ENCODE measurements at regions not wholly inside any gene's neighbourhood (a gene's known extent, or its start where the extent isn't known, plus 50 kb on each side); places are given as distances from the start of the nearest gene placed in this dataset.

DNA sequence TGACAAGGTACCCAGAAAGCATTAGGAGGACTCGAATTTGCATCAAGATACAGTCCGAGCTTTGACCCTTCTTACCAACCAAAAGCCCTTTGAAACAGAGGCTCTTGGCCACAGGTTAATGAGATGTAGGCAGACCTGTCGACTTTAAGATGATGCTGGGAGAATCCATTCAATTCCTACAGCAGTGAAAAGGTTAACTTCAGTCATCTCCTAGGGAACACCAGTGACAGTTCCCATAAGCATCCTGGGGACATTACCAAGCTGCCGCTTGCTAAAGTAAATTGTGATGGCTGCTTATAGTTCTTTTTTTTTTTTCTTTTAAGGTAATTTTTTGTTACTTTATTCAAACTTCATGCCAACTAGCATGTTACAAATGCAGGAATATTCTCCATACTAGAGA is 379.3 kb downstream of the SOX11 start:
- DNase-seq = no peak

DNA sequence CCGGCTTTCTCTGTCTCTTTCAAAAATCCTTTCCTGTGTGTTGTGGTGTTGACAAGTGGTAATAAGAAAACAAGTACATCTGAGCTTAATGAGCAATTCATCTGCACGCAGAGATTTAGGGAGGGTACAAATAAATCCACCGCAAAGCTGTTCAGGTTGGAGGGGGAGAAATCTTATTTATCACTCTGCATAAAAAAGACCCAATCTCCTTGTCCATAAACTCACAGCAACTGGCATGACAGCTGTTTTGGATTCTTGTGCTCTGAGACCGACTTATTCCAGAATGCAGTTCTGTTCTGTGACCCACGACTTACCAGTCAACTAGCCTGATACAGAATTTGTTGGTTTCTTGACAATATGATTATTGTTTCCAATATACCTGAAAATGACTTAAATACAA is 380.1 kb downstream of the SOX11 start:
- DNase-seq = no peak

DNA sequence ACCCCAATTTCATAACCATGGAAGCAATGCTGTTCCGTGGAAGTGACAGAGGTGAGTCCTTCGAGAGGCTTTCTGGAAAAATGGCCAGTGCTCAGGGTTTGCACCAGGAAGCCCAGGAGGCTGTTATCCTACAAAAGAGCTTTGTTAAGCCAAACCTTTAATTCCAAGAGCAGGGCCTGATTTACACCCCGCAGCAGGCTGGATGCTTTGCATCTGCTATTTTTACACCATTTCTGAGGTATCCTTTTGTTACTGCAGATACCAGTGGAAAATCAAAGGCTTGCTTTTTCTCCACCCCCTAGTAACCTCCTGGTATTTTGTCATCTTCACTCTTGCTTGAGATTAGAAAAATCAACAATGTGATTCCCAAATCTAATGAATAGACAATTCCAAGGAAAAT is 380.6 kb downstream of the SOX11 start:
- DNase-seq = peak; percentile 53

DNA sequence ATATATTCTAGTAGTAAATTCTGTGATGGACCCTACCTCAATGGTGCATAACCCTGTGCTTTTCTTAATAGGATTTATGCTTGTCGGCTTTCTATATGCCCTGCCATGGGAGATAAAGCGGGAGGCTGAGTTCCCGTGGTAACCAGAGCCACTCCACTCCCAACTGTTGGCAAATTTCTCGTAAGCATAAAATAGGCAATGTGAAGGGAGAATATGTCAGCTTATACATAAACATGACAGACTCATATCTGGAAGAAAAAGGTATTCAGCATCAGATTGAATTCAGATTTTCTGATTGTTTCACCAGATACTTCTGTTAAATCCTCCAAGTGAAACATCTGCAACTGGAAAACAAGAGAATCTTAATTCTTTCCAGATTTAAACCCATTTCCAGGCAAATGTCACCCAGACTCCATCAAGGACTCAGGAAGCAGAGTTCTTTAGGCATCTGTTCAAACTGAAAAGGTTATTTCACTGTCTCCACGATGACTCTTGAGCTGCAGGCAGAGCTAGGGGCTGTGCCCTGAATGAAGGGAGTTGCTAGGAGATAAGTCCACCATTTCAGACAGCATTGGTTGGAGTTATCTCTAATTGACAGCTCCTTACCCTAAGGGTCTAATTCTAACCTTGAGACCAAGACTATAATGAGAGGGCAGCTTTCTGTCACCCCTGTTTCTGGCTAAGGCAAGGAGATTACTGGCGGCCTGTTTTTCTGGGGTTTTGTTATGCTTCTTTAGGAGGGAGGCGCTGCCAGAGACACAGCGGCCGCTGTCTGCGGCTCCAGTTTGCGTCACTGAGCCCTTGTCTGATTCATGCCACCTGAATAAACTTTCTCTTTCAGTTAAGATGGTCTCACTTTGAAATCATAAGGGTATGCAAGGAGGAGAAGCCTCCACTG is 381.3 kb downstream of the SOX11 start:
- DNase-seq = no peak

DNA sequence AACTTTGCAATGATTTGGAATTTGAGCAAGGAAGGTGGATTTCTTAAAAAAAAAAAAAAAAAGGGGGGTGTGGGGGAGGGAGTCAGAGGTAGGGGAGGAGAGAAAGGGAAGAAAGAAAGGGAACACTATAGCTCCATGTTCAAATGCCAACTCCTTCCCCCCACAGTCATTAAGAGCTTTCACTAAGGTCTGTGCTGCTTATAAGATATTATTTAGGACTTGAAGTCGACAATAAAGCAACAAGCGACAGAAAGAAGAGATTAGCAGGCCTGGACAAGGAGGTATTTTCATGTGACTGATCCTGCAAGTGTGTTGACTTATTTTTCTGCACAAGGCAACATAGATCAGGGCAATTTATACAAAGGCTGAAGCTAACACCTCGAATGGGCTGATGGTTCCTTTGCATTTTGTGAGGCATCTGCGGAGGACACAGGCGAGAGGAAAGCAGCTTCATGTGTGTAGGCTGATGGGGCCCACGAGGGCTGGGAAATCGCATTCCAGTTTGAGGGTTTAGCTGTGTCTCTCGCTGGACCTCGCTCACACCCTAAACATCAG is 382.0 kb downstream of the SOX11 start:
- DNase-seq = no peak

DNA sequence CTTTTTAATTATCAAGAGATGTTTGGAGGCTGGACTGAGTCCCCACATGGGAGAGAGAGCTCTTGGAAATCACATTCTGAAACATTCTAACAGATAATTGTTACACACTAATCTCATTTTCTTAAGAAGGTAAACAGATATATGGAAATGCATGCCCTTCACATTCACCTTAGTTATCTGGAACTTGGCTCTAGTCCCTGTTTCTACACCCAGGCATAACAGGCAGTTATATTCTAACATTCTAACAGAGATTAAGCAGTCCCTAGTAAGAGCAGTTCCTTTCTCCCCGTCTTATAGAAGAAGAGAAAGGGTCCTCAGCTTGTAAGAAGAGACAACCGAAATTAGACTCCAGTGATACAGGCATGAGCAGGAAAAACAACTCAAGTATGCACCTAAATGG is 385.4 kb downstream of the SOX11 start:
- peak; percentile 55 for DNase-seq

GRCh38 chr2:6078414-6078813 is 386.2 kb downstream of the SOX11 start:
- no peak for DNase-seq

- DNase-seq = no peak
Measured at GRCh38 chr2:6079405-6079804, 387.2 kb downstream of the SOX11 start.

DNA sequence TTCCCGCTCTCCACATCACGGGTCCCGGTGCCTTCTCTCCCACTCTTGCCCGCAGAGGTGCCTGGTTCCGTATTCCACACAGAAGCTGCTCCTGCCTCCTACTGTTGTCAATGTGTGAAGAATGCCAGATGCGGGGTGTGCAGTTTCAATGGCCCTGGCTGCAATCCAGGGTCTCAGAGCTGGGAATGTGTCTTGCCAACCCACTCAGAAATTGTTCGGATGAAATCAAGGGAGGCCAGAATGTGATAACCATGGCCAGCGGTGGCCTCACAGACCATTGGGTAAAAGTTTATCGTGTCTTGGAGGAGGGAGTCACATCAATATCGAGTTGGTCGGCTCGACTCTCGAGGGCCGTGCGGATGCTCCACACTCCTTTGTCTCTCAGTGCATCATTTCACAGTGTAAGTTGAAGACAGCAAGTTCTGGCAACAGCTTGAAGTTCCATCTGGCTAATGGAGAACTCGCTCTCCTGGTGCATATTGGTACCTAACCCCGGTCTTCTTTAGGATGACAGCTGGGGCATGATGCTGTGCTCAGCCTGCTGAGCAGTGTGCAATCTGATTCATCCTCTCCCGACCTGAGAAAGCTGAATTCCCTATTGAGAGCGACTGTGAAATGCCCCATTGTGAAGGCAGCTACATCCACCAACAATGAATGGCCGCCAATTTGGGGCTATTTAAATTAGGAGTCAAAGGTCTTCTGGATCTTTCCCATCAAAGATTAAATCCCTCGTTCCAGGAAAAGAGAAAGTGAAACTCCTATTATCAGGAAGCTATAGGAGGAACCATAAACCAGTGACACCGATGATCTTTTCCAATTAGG is 389.0 kb downstream of the SOX11 start:
- no peak for DNase-seq

DNA sequence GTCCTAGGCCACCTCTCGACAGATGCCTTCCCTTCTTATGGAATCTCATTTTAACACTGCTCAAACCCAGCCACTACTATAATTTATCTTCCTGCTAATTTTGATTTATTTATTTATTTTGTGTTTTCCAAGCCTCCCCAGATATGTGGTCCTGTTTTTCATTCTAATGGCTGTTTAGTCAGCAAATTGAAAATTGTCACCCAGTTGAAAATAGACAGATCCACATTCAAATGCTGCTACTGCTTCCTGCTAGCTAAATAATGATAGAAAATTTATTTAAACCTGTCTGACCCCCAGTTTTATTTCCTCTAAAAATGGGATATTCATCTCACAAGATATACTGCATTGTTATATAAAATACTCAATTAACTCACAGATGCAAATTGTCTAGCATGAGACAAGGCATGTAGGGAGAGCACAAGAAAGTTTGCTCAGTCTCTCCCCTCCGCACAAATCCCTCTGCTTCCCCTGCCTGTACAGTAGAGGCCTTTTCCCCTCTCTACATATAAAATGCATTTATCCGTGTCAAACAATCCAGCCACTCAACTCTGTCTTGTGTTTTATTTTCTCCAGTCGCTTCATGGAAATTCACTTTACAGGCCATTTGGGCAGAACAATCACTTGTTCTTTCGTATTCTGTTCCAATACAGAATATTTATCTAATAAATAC is 389.9 kb downstream of the SOX11 start:
- DNase-seq = no peak

GRCh38 chr2:6082625-6083018 is 390.4 kb downstream of the SOX11 start:
- no peak for DNase-seq

- no peak for DNase-seq
Measured at GRCh38 chr2:6083136-6083535, 391.0 kb downstream of the SOX11 start.

DNA sequence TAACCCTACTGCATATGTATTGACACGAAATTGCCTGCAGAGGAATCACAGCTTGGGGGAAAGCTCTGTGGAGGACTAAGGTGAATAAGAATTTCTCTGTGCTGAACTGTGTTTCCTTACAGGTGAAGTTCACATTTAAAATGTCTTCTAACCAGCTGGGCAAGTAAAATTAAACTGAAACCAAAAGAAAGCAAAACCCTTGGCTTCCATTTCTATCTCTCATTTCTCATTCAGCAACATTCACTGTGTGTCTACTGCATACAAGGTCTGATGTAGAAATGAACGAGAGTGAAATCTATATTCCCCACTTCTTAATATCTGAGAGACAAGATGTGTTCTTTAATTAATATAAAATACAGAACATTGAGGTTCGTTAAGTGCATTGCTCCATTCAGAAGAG is 397.3 kb downstream of the SOX11 start:
- DNase-seq = no peak

GRCh38 chr2:6103372-6103771 is 411.2 kb downstream of the SOX11 start:
- no peak for DNase-seq

GRCh38 chr2:6103949-6104348 is 411.8 kb downstream of the SOX11 start:
- DNase-seq = no peak

DNA sequence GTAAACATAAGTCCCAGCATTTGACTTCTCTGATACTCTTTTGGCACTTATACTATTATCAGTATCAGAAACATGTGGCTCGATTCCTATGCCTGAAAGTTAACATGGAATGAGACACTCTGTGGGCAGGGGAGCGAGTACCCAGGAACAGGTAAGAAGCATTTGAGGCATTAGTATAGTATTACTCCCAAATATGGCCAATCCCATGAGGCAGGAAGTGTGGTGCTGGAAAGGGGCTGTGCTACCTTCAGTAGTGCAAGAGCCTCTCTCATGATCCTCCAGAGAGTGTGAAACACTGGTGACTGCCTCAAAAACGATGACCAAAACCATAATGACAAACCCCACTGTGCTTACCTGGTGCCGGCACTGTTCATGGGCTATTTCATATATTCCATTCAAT is 415.1 kb downstream of the SOX11 start:
- DNase-seq = no peak

DNA sequence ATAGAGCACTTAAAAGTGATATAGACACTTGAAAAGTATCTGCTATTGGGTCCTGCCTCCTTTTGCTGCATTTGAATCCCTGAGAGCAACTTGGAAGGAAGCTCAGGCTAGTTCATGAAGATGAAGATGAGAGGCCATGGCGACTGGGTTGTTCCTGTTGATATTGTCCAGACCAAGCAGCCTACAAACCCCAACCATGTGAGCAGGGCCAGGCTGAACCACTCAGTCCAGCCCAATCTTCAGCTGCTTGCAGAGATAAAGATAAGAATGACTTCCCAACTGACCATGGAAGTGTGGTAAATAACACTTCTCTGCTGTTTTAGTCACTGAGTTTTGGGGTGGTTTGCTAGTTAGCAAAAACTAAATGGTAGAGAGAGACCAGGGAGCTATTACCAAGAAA is 417.6 kb downstream of the SOX11 start:
- DNase-seq = no peak

DNA sequence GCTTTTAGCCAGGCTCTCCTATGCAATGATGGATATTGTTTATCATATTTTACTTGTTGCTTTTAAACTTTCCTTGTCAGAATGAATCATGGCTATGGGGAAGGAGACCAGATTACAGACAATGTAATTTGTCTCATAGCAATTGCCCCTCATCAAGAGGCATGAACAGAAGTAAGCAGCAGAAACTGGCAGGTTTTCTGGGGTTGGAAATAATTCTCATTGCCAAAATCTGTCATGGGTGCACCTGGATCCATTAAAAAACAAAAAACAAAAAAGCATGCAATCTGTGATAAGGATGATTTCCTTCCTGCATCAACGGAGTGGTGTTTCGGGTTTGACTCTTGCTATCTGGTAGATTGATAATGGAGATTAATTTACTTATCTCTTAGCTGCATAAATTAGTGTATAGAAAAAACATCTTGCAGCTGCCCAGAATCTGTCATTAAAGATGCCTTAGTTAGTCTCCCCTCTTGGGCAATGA is 419.6 kb downstream of the SOX11 start:
- DNase-seq = no peak

DNA sequence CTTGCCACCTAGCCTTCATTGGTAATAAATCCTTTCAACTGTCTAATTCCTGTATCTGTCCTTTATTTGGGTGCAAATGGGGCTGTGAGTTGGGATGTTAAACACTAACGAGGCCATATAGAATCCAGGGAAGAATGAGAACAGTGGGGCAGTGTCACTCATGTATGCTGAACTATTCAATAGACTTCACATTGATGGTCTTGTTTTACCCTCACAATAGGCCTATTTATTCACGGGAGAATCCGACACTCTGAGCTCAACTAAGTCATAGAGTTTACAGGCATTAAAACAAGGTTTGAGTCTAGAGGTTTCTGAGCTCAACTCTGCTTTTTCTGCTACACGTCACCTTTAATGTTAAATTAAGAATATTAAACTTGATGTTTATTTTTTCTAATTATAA is 421.6 kb downstream of the SOX11 start:
- no peak for DNase-seq

- no peak for DNase-seq
Measured at GRCh38 chr2:6127718-6128117, 435.5 kb downstream of the SOX11 start.

GRCh38 chr2:6139142-6139541 is 447.0 kb downstream of the SOX11 start:
- no peak for DNase-seq

- DNase-seq = no peak
Measured at GRCh38 chr2:6139916-6140315, 447.7 kb downstream of the SOX11 start.

DNA sequence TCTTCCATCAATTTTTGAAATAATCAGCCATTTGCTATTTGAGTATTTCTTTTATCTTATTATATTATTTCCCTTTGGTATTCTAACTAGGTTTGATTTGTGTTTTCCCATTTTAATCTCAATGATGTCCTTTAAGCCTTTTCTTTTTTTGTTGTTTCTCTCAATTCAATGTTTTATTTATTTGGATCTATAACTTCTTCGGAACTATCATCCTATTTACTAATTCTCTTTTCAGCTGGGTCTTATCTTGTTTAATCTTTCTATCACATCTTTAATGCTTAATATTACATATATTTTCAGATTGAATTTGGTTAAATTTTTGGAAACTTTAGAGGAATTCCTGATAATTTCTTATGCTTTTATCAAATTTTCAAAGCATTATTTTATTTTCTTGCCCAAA is 448.3 kb downstream of the SOX11 start:
- DNase-seq = no peak
